ENCODE measurements at regions not wholly inside any gene's neighbourhood (a gene's known extent, or its start where the extent isn't known, plus 50 kb on each side); places are given as distances from the start of the nearest gene placed in this dataset.

DNA sequence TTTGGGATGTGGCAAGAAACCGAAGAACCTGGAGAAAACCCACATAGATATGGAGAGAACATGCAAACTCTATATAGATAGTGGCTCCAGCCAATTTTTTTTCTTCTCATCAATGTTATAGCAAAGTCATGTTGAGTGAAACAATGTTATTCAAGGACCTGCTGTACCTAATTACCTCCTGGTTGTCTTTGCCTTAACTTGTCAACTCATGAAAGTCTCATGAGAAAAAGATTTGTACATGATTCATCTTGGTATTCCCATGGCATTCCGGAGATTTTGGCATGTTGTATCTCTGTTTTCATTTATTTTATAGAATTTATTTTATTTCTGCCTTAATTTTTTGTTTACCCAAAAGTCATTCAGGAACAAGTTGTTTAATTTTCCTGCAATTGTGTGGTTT, 303.8 kb upstream of the CDIN1 start:
- CTCF ChIA-PET = no interaction called here
- Mint-ChIP-seq H3K9me3 (ENCODE audit: low read depth) (peaks cover 7% of the 10 kb centered on the region), H3K27me3 (no peaks in the 10 kb centered on the region), H3K4me1 (no peaks in the 10 kb centered on the region), H3K27ac (no peak overlapping the region), H3K4me3 (no peak overlapping the region), H3K36me3 (no peaks in the 10 kb centered on the region)
- DNase-seq (no peak), ATAC-seq (no peak)

DNA sequence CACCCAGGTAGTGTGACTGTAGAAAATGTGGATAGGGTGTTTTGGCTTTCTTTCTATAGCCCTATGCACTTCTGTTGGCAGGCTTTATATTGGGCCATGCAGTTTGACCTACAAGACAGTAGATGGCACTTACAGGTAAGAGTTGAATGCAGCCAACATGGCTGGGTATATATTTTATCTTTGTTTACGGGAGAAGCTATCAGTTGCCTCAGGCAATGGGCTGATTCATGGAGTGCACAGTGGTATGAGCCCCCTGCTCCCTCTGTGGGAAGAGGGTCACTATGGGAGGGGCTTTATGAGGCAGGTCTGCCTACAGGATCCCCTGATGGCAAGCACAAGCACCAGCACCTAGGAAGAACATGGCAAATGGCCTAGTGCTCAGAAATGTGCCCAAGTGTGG, 301.2 kb upstream of the CDIN1 start:
- no peaks in the 10 kb centered on the region for H3K4me1 Mint-ChIP-seq
- CTCF ChIA-PET = no interaction called here
- ATAC-seq (no peak), DNase-seq (no peak)
- no peak overlapping the region for H3K27ac Mint-ChIP-seq
- H3K36me3 Mint-ChIP-seq = no peaks in the 10 kb centered on the region
- H3K27me3 Mint-ChIP-seq = no peaks in the 10 kb centered on the region
- peaks cover 7% of the 10 kb centered on the region for H3K9me3 Mint-ChIP-seq (ENCODE audit: low read depth)
- no peak overlapping the region for H3K4me3 Mint-ChIP-seq

DNA sequence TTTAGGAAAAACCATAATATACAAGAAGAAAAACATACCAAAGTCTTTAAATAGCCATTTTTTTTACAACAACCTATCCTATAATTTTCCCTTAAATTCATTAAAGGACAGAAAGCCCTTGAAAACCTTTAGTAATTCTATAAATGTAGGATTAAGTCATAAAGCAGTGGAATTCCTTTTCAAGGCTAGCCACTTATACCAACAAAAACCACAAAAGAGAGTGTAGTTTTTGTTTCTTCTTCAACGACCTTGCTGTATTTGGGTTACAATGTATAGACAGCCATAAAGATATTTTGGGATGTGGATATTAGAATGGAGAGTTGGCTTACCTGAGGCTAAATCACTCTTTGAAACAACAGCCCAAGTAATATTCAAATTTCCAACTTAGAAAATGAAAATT, 296.6 kb upstream of the CDIN1 start:
- no peaks in the 10 kb centered on the region for H3K4me1 Mint-ChIP-seq
- CTCF ChIA-PET = no interaction called here
- no peaks in the 10 kb centered on the region for H3K27me3 Mint-ChIP-seq
- no peak overlapping the region for H3K27ac Mint-ChIP-seq
- ATAC-seq = no peak
- H3K4me3 Mint-ChIP-seq = no peak overlapping the region
- peaks cover 9% of the 10 kb centered on the region for H3K9me3 Mint-ChIP-seq (ENCODE audit: low read depth)
- no peaks in the 10 kb centered on the region for H3K36me3 Mint-ChIP-seq
- DNase-seq = no peak

DNA sequence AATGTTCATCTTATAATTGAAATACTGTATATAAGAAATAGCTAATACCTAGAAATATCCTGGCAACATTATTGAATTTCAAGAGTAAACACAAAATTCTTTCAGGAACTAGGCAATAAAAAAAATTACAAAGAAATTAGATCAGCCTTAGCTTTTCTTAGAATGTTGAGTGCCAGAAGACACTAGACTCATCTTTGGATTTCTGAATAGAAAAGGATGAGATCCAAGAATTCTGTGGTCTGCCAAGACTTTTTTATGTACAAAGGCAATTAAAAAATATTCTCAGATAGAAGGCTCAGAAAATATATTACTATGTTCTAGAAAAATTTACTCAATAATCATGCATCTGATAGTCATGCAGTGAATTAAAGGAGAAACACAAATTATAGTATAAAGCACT, 294.5 kb upstream of the CDIN1 start:
- H3K4me1 Mint-ChIP-seq = no peaks in the 10 kb centered on the region
- CTCF ChIA-PET = no interaction called here
- no peaks in the 10 kb centered on the region for H3K36me3 Mint-ChIP-seq
- no peak for DNase-seq
- H3K9me3 Mint-ChIP-seq (ENCODE audit: low read depth) = peaks cover 9% of the 10 kb centered on the region
- ATAC-seq = no peak
- no peak overlapping the region for H3K27ac Mint-ChIP-seq
- no peaks in the 10 kb centered on the region for H3K27me3 Mint-ChIP-seq
- H3K4me3 Mint-ChIP-seq = no peak overlapping the region

DNA sequence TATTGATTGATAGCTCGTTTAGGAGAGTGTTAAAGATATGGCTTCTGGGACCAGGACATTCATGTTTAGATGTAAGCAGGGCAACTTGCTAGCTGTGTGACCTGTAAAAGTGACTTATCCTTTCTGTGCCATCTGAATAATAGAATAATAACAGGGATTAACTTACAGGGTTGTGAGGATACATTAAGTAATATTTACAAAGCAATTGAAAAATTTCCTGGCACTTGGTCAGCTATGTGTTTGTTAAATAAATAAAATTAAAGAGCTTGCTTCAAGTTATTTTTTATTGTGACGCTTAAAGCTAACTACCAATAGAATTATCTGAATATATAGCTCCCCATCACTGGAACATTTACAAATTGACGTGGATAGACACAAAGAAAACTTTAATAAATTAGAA, 287.9 kb upstream of the CDIN1 start:
- H3K27ac Mint-ChIP-seq = no peak overlapping the region
- no peaks in the 10 kb centered on the region for H3K36me3 Mint-ChIP-seq
- no peaks in the 10 kb centered on the region for H3K4me1 Mint-ChIP-seq
- CTCF ChIA-PET = no interaction called here
- H3K4me3 Mint-ChIP-seq = no peak overlapping the region
- no peaks in the 10 kb centered on the region for H3K27me3 Mint-ChIP-seq
- ATAC-seq (no peak), DNase-seq (no peak)
- peaks cover 4% of the 10 kb centered on the region for H3K9me3 Mint-ChIP-seq (ENCODE audit: low read depth)

DNA sequence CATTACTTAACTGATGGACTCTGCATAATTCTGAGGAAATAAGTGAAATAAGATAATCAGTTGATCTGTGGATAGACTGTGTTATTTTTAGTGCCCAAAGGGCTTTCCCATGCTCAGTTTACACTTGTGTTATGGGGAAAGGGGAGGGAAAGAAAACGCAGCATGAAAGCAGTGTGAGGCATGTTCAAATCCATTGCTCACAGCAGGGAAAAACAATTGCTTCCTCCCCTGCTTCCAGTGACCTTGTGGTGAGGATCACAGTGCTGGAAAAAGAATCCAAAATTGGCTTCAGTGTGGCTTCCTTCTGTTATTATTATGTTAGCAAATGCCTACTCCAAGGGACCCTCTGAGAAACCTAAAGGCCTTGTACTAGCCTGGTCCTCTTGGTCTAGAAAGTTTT, 285.1 kb upstream of the CDIN1 start:
- Mint-ChIP-seq H3K4me1 (no peaks in the 10 kb centered on the region), H3K27me3 (no peaks in the 10 kb centered on the region), H3K27ac (no peak overlapping the region), H3K9me3 (ENCODE audit: low read depth) (no peaks in the 10 kb centered on the region), H3K4me3 (no peak overlapping the region), H3K36me3 (no peaks in the 10 kb centered on the region)
- ATAC-seq = no peak
- DNase-seq = no peak
- CTCF ChIA-PET = no interaction called here

- Mint-ChIP-seq H3K4me3 (no peak overlapping the region), H3K27ac (no peak overlapping the region), H3K36me3 (no peaks in the 10 kb centered on the region), H3K9me3 (ENCODE audit: low read depth) (peaks cover 3% of the 10 kb centered on the region), H3K27me3 (no peaks in the 10 kb centered on the region), H3K4me1 (no peaks in the 10 kb centered on the region)
- DNase-seq = no peak
- CTCF ChIA-PET = no interaction called here
- no peak for ATAC-seq
Observed at GRCh38 chr15:36301947-36302346, 277.5 kb upstream of the CDIN1 start.

GRCh38 chr15:36313021-36313420, 266.4 kb upstream of the CDIN1 start:
- no peaks in the 10 kb centered on the region for H3K36me3 Mint-ChIP-seq
- no peaks in the 10 kb centered on the region for H3K27me3 Mint-ChIP-seq
- no peak for DNase-seq
- H3K27ac Mint-ChIP-seq = no peak overlapping the region
- H3K9me3 Mint-ChIP-seq (ENCODE audit: low read depth) = no peaks in the 10 kb centered on the region
- CTCF ChIA-PET = no interaction called here
- H3K4me3 Mint-ChIP-seq = no peak overlapping the region
- ATAC-seq = no peak
- H3K4me1 Mint-ChIP-seq = no peaks in the 10 kb centered on the region

DNA sequence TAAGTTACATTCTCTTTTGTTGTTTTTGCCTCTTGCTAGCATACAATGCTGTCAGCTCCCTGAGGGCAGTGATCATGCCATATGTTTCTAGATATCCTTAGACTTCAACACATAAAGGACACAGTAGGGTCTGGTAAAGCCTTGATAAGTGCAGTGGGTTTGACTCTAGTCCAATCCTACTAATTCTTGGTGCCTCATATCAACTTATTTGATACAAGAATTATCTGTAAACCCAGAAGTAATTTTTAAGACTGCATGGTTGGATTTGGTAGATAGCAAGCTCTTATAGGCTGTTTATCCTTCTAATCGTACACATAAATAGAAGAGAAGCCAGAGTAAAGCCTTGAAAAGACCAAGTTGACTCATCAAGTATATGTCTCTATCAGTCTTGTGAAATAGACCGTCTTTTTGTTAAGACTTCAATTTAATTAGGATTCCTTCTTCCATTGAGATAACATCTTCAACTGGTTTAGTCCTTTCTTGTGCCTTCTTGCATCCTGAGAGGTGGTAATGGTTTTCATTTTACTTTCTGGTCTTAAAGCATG, 265.6 kb upstream of the CDIN1 start:
- H3K4me1 Mint-ChIP-seq = no peaks in the 10 kb centered on the region
- no peaks in the 10 kb centered on the region for H3K27me3 Mint-ChIP-seq
- H3K27ac Mint-ChIP-seq = no peak overlapping the region
- no peaks in the 10 kb centered on the region for H3K36me3 Mint-ChIP-seq
- no peak for ATAC-seq
- no peak overlapping the region for H3K4me3 Mint-ChIP-seq
- CTCF ChIA-PET = no interaction called here
- DNase-seq = no peak
- no peaks in the 10 kb centered on the region for H3K9me3 Mint-ChIP-seq (ENCODE audit: low read depth)

- Mint-ChIP-seq H3K4me1 (no peaks in the 10 kb centered on the region), H3K4me3 (no peak overlapping the region), H3K27me3 (no peaks in the 10 kb centered on the region), H3K27ac (no peak overlapping the region), H3K36me3 (no peaks in the 10 kb centered on the region), H3K9me3 (ENCODE audit: low read depth) (no peaks in the 10 kb centered on the region)
- CTCF ChIA-PET = no interaction called here
- DNase-seq = no peak
- ATAC-seq = no peak
Observed at GRCh38 chr15:36315649-36316048, 263.8 kb upstream of the CDIN1 start.

- no peaks in the 10 kb centered on the region for H3K4me1 Mint-ChIP-seq
- CTCF ChIA-PET = no interaction called here
- no peak overlapping the region for H3K4me3 Mint-ChIP-seq
- peaks cover 2% of the 10 kb centered on the region for H3K9me3 Mint-ChIP-seq (ENCODE audit: low read depth)
- H3K27me3 Mint-ChIP-seq = no peaks in the 10 kb centered on the region
- H3K36me3 Mint-ChIP-seq = no peaks in the 10 kb centered on the region
- ATAC-seq (no peak), DNase-seq (no peak)
- H3K27ac Mint-ChIP-seq = no peak overlapping the region
Observed at GRCh38 chr15:36323615-36324014, 255.8 kb upstream of the CDIN1 start.

- H3K27me3 Mint-ChIP-seq = no peaks in the 10 kb centered on the region
- H3K9me3 Mint-ChIP-seq (ENCODE audit: low read depth) = peaks cover 2% of the 10 kb centered on the region
- H3K4me3 Mint-ChIP-seq = no peak overlapping the region
- no peaks in the 10 kb centered on the region for H3K4me1 Mint-ChIP-seq
- H3K27ac Mint-ChIP-seq = no peak overlapping the region
- DNase-seq = no peak
- H3K36me3 Mint-ChIP-seq = no peaks in the 10 kb centered on the region
- ATAC-seq = no peak
- CTCF ChIA-PET = no interaction called here
Observed at GRCh38 chr15:36325206-36325605, 254.2 kb upstream of the CDIN1 start.

DNA sequence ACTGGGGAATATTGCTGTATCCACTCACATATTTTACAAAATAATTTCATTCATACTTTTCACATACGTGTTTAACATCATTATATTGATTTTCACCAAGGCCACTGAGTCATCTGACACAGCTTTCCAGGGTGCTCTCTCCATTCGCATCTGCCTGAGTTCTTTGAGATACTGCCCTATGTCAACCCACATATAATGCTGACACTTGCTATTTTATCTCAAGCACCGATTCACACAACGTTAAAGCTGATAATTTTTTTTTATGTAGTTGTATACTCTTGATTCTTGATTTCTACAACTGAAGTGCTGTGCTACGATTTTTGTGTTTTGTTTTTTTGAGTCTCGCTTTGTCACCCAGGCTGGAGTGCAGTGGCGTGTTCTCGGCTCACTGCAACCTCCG, 249.8 kb upstream of the CDIN1 start:
- peaks cover 2% of the 10 kb centered on the region for H3K9me3 Mint-ChIP-seq (ENCODE audit: low read depth)
- no peak for ATAC-seq
- DNase-seq = no peak
- no peaks in the 10 kb centered on the region for H3K27me3 Mint-ChIP-seq
- H3K36me3 Mint-ChIP-seq = no peaks in the 10 kb centered on the region
- H3K4me3 Mint-ChIP-seq = no peak overlapping the region
- CTCF ChIA-PET = no interaction called here
- H3K27ac Mint-ChIP-seq = no peak overlapping the region
- no peaks in the 10 kb centered on the region for H3K4me1 Mint-ChIP-seq

DNA sequence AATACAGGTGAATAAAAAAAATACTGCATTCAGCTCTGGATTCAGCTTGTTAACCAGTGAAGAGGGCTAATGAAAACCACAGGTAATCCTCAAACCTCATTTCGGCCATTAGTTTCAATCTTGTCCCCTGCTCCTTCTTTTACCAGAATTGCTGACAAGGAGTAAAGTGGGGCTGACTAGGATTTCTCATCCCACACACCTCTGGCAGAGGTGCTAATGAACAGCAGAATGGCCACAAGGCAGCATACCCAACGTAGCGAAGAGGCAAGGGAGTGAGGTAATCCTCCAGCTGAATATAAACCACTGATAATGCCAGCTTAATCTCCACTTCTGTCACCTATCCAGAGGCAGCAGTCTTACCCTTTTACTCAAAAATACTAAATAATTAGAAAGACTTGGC, 248.8 kb upstream of the CDIN1 start:
- Mint-ChIP-seq H3K4me3 (no peak overlapping the region), H3K27me3 (no peaks in the 10 kb centered on the region), H3K4me1 (no peaks in the 10 kb centered on the region), H3K36me3 (no peaks in the 10 kb centered on the region), H3K9me3 (ENCODE audit: low read depth) (peaks cover 2% of the 10 kb centered on the region), H3K27ac (no peak overlapping the region)
- DNase-seq (no peak), ATAC-seq (no peak)
- CTCF ChIA-PET = no interaction called here

GRCh38 chr15:36331531-36332275, 247.7 kb upstream of the CDIN1 start:
- Mint-ChIP-seq H3K4me1 (no peaks in the 10 kb centered on the region), H3K9me3 (ENCODE audit: low read depth) (no peaks in the 10 kb centered on the region), H3K27me3 (no peaks in the 10 kb centered on the region), H3K4me3 (no peak overlapping the region), H3K27ac (no peak overlapping the region), H3K36me3 (no peaks in the 10 kb centered on the region)
- DNase-seq (no peak), ATAC-seq (no peak)
- CTCF ChIA-PET = no interaction called here

All from activated CD8-positive, alpha-beta memory T cell treated with anti-CD3 and anti-CD28 coated beads, Interleukin-2, amount 10 ng/mL, durations not matched to agents 7 days and 5 days (primary cell).